ENCODE measurements at regions not wholly inside any gene's neighbourhood (a gene's known extent, or its start where the extent isn't known, plus 50 kb on each side); places are given as distances from the start of the nearest gene placed in this dataset.

- DNase-seq (ENCODE audit: low read depth in 2 of 2, low spot score in 1 of 2): no peak
Observed at GRCh38 chr4:152269448-152270191, 266.3 kb downstream of the FBXW7 start.

- DNase-seq (ENCODE audit: low read depth in 2 of 2, low spot score in 1 of 2): no peak
Observed at GRCh38 chr4:152267811-152268210, 268.1 kb downstream of the FBXW7 start.

- DNase-seq (ENCODE audit: low read depth in 2 of 2, low spot score in 1 of 2): no peak
Observed at GRCh38 chr4:152266831-152267480, 268.9 kb downstream of the FBXW7 start.

- DNase-seq (ENCODE audit: low read depth in 2 of 2, low spot score in 1 of 2): no peak
Observed at GRCh38 chr4:152265149-152265621, 270.7 kb downstream of the FBXW7 start.

GRCh38 chr4:152264106-152264505 is 271.8 kb downstream of the FBXW7 start:
- DNase-seq (ENCODE audit: low read depth in 2 of 2, low spot score in 1 of 2): no peak

GRCh38 chr4:152259866-152260265 is 276.0 kb downstream of the FBXW7 start:
- DNase-seq (ENCODE audit: low read depth in 2 of 2, low spot score in 1 of 2): no peak

GRCh38 chr4:152258804-152259708 is 276.8 kb downstream of the FBXW7 start:
- no peak for DNase-seq (ENCODE audit: low read depth in 2 of 2, low spot score in 1 of 2)

GRCh38 chr4:152258391-152258790 is 277.5 kb downstream of the FBXW7 start:
- DNase-seq (ENCODE audit: low read depth in 2 of 2, low spot score in 1 of 2): no peak

- DNase-seq (ENCODE audit: low read depth in 2 of 2, low spot score in 1 of 2): no peak
Observed at GRCh38 chr4:152257601-152258066, 278.3 kb downstream of the FBXW7 start.

- DNase-seq (ENCODE audit: low read depth in 2 of 2, low spot score in 1 of 2): no peak
Observed at GRCh38 chr4:152256996-152257395, 278.9 kb downstream of the FBXW7 start.

- peak in 1 of 2 donors; percentile 27 for DNase-seq (ENCODE audit: low read depth in 2 of 2, low spot score in 1 of 2)
Observed at GRCh38 chr4:152255437-152255836, 280.5 kb downstream of the FBXW7 start.

- DNase-seq (ENCODE audit: low read depth in 2 of 2, low spot score in 1 of 2): no peak
Observed at GRCh38 chr4:152248347-152248746, 287.5 kb downstream of the FBXW7 start.

- DNase-seq (ENCODE audit: low read depth in 2 of 2, low spot score in 1 of 2): no peak
Observed at GRCh38 chr4:152247271-152247975, 288.5 kb downstream of the FBXW7 start.

GRCh38 chr4:152246659-152247058 is 289.2 kb downstream of the FBXW7 start:
- no peak for DNase-seq (ENCODE audit: low read depth in 2 of 2, low spot score in 1 of 2)

GRCh38 chr4:152245680-152246079 is 290.2 kb downstream of the FBXW7 start:
- DNase-seq (ENCODE audit: low read depth in 2 of 2, low spot score in 1 of 2): no peak

GRCh38 chr4:152244659-152245058 is 291.2 kb downstream of the FBXW7 start:
- no peak for DNase-seq (ENCODE audit: low read depth in 2 of 2, low spot score in 1 of 2)

GRCh38 chr4:152243896-152244595 is 291.8 kb downstream of the FBXW7 start:
- DNase-seq (ENCODE audit: low read depth in 2 of 2, low spot score in 1 of 2): no peak

GRCh38 chr4:152243206-152243605 is 292.7 kb downstream of the FBXW7 start:
- DNase-seq (ENCODE audit: low read depth in 2 of 2, low spot score in 1 of 2): no peak

GRCh38 chr4:152240232-152240631 is 295.7 kb downstream of the FBXW7 start:
- DNase-seq (ENCODE audit: low read depth in 2 of 2, low spot score in 1 of 2): no peak

GRCh38 chr4:152239216-152239615 is 296.7 kb downstream of the FBXW7 start:
- no peak for DNase-seq (ENCODE audit: low read depth in 2 of 2, low spot score in 1 of 2)
